SK-N-SH (cell line): ENCODE measurements at regions not wholly inside any gene's neighbourhood (a gene's known extent, or its start where the extent isn't known, plus 50 kb on each side); places are given as distances from the start of the nearest gene placed in this dataset.

Experiments
- CTCF ChIA-PET: fragments of 300-600, 350-600 bp; formaldehyde crosslinking; extraction: SDS; loops from one replicate; lab custom pipeline; 2021; lab: Yijun Ruan, JAX
- POLR2A ChIA-PET: fragments of 350-600 bp; sonication (Branson Sonifier 250); formaldehyde crosslinking; extraction: SDS; loops from one replicate; lab custom pipeline; 2020; ENCODE audit warnings: antibody characterized with exemption, inconsistent platforms; lab: Yijun Ruan, JAX
- DNase-seq: peaks from one replicate; pipeline ENCODE4 v3.0.0; 2012
- H2AFZ ChIP-seq: fragments of 200-600 bp; sonication (generic); 2 replicates; pipeline ENCODE4 v1.8.1; 2016; ENCODE audit warnings: antibody characterized with exemption, mild to moderate bottlenecking, low read depth
- H3F3A ChIP-seq: fragments of 200-600 bp; sonication (generic); replicated peaks from 2 replicates; pipeline ENCODE3; 2016; ENCODE audit warnings: antibody characterized with exemption, mild to moderate bottlenecking; ENCODE audit not compliant: insufficient read depth
- H3K27ac ChIP-seq, 2 experiments: fragments of 200-500 bp in 1 of 2; fragments of 200-600 bp in 1 of 2; sonication (Bioruptor generic) in 1 of 2; sonication (generic), shearing (Covaris generic) in 1 of 2; 2 replicates each; pipeline versions ENCODE4 v1.5.1 to v1.6.1; 2014 to 2016; ENCODE audit warnings: low read depth in 2 of 2, inconsistent platforms in 1 of 2, low read length in 1 of 2, mild to moderate bottlenecking in 1 of 2, mixed read lengths in 1 of 2
- H3K27me3 ChIP-seq: fragments of 200-600 bp; sonication (generic), shearing (Covaris generic); 2 replicates; pipeline ENCODE4 v1.6.1; 2016; ENCODE audit warnings: mixed run types; ENCODE audit not compliant: insufficient read depth
- H3K36me3 ChIP-seq, 2 experiments: fragments of 200-500 bp in 1 of 2; fragments of 200-600 bp in 1 of 2; sonication (Bioruptor generic) in 1 of 2; sonication (generic) in 1 of 2; replicated peaks in 1 of 2; 2 replicates each; pipeline versions ENCODE3 to v1.5.1; 2014 to 2016; ENCODE audit warnings: low read length in 1 of 2, mild to moderate bottlenecking in 1 of 2; ENCODE audit not compliant: insufficient read depth in 2 of 2, control insufficient read depth in 1 of 2
- H3K4me1 ChIP-seq, 2 experiments: fragments of 200-500 bp in 1 of 2; fragments of 200-600 bp in 1 of 2; sonication (Bioruptor generic) in 1 of 2; sonication (generic), shearing (Covaris generic) in 1 of 2; 2 replicates each; pipeline versions ENCODE4 v1.5.1 to v1.6.1; 2014 to 2016; ENCODE audit warnings: low read depth in 1 of 2, low read length in 1 of 2, mixed run types in 1 of 2; ENCODE audit not compliant: insufficient read depth in 2 of 2, control insufficient read depth in 1 of 2
- H3K4me2 ChIP-seq: fragments of 200-600 bp; sonication (generic), shearing (Covaris generic); 2 replicates; pipeline ENCODE4 v1.6.1; 2017; ENCODE audit warnings: mixed run types
- H3K4me3 ChIP-seq, 2 experiments: fragments of 200-500 bp in 1 of 2; fragments of 200-600 bp in 1 of 2; sonication (Bioruptor generic) in 1 of 2; sonication (generic), shearing (Covaris generic) in 1 of 2; 2 replicates each; pipeline versions ENCODE4 v1.5.1 to v1.8.1; 2014 to 2016; ENCODE audit warnings: low read depth in 2 of 2, inconsistent platforms in 1 of 2, low read length in 1 of 2, mild to moderate bottlenecking in 1 of 2, mixed read lengths in 1 of 2, moderate library complexity in 1 of 2
- H3K79me2 ChIP-seq: fragments of 200-600 bp; sonication (generic); 2 replicates; pipeline ENCODE4 v1.8.1; 2017; ENCODE audit warnings: mild to moderate bottlenecking; ENCODE audit not compliant: insufficient read depth
- H3K9ac ChIP-seq: fragments of 200-600 bp; sonication (generic); 2 replicates; pipeline ENCODE4 v1.6.1; 2017; ENCODE audit warnings: mixed run types
- H3K9me2 ChIP-seq: fragments of 200-600 bp; sonication (generic); 2 replicates; pipeline ENCODE4 v1.6.1; 2017; ENCODE audit warnings: mixed run types
- H3K9me3 ChIP-seq: fragments of 200-600 bp; sonication (generic); 2 replicates; pipeline ENCODE4 v1.6.1; 2017; ENCODE audit warnings: mixed run types, mild to moderate bottlenecking, moderate library complexity
- H4K20me1 ChIP-seq: fragments of 200-600 bp; sonication (generic); 2 replicates; pipeline ENCODE4 v1.6.1; 2017; ENCODE audit warnings: mild to moderate bottlenecking, mixed run types; ENCODE audit not compliant: insufficient read depth
- ELF1 ChIP-seq: IDR thresholded peaks from 2 replicates; pipeline ENCODE4 v1.4.0; 2012
- JUND ChIP-seq: IDR thresholded peaks from 2 replicates; pipeline ENCODE4 v1.4.0; 2012
- MAX ChIP-seq: IDR thresholded peaks from 2 replicates; pipeline ENCODE4 v1.4.0; 2012; ENCODE audit warnings: low read depth
- NRF1 ChIP-seq: IDR thresholded peaks from 2 replicates; pipeline ENCODE4 v1.6.1; 2012; ENCODE audit warnings: low read depth, mild to moderate bottlenecking, low read length
- PBX3 ChIP-seq: IDR thresholded peaks from 2 replicates; pipeline ENCODE4; 2012
- RXRA ChIP-seq: IDR thresholded peaks from 2 replicates; pipeline ENCODE4 v1.4.0; 2012; ENCODE audit warnings: low read depth, mild to moderate bottlenecking, borderline replicate concordance
- TAF1 ChIP-seq: IDR thresholded peaks from 2 replicates; pipeline ENCODE4 v1.6.1; 2012; ENCODE audit warnings: low read depth, mild to moderate bottlenecking, low read length, moderate library complexity, borderline replicate concordance
- TCF12 ChIP-seq: IDR thresholded peaks from 2 replicates; pipeline ENCODE4 v1.4.0; 2012
- TEAD4 ChIP-seq: IDR thresholded peaks from 2 replicates; pipeline ENCODE4 v1.4.0; 2012; ENCODE audit warnings: mild to moderate bottlenecking, borderline replicate concordance; ENCODE audit not compliant: insufficient read depth
- USF1 ChIP-seq: IDR thresholded peaks from 2 replicates; pipeline ENCODE4 v1.4.0; 2012; ENCODE audit warnings: low read depth, borderline replicate concordance
- YY1 ChIP-seq: IDR thresholded peaks from 2 replicates; pipeline ENCODE4 v1.4.0; 2012; ENCODE audit warnings: low read depth, mild to moderate bottlenecking
- WGBS: methylation state at CpG from one replicate; pipeline ENCODE4 v1.1.6; 2017; ENCODE audit warnings: low lambda C conversion rate; 5-methylcytosine and 5-hydroxymethylcytosine counted together

- POLR2A ChIA-PET, result no interaction called here
Measured at GRCh38 chr7:116317907-116318306, 107.6 kb downstream of the TES start.

GRCh38 chr7:116322541-116322940 is 112.2 kb downstream of the TES start:
- Histone ChIP-seq H4K20me1 (no peaks in the 10 kb centered on the region), H3K27me3 (no peaks in the 10 kb centered on the region), H2AFZ (peak overlapping the region; percentile 0; the same call in 1 of the 2 replicates), H3K4me2 (no peak overlapping the region), H3F3A (peaks cover 30% of the 10 kb centered on the region), H3K9ac (no peak overlapping the region), H3K79me2 (no peaks in the 10 kb centered on the region), H3K36me3 (no peaks in the 10 kb centered on the region), H3K4me1 (peaks cover 0 to 13% of the 10 kb centered on the region in 2 experiments; a peak in 2 of 4 replicates), H3K9me2 (no peaks in the 10 kb centered on the region), H3K9me3 (peaks cover 5% of the 10 kb centered on the region; the same call in 1 of the 2 replicates), H3K27ac (no peak overlapping the region), H3K4me3 (no peak overlapping the region)
- POLR2A ChIA-PET, result no interaction called here
- TF ChIP-seq TEAD4 (no peak), MAX (no peak), USF1 (no peak), YY1 (peak; percentile 25; the same call in 1 of the 2 replicates)
- DNase-seq, result no peak
- WGBS, result 67% methylated on average over 2 of the region's 2 CpGs
- CTCF ChIA-PET, result no interaction called here

More at GRCh38 chr7:116317907-116318306, 107.6 kb downstream of the TES start:
- Histone ChIP-seq H3F3A (peaks cover 45% of the 10 kb centered on the region), H3K79me2 (no peaks in the 10 kb centered on the region), H3K9me3 (peaks cover 5% of the 10 kb centered on the region; the same call in 1 of the 2 replicates), H2AFZ (no peak overlapping the region), H3K4me2 (peak overlapping the region; percentile 35), H3K4me1 (peaks cover 0 to 26% of the 10 kb centered on the region in 2 experiments; a peak in 3 of 4 replicates), H4K20me1 (no peaks in the 10 kb centered on the region), H3K9me2 (no peaks in the 10 kb centered on the region), H3K4me3 (no peak overlapping the region), H3K36me3 (no peaks in the 10 kb centered on the region), H3K27me3 (no peaks in the 10 kb centered on the region), H3K27ac (peak overlapping the region; percentile 92 to 93; a peak in 3 of 4 replicates), H3K9ac (no peak overlapping the region; the same call in 1 of the 2 replicates)
- DNase-seq, result no peak
- TF ChIP-seq ELF1, result no peak
- TF ChIP-seq TAF1, result no peak
- TF ChIP-seq PBX3, result peak; percentile 42; the same call in 1 of the 2 replicates
- 0 out of 2 replicates have a peak, but pooled peaks have one; percentile 41 for TF ChIP-seq RXRA
- TF ChIP-seq JUND, result peak; percentile 12; the same call in 1 of the 2 replicates
- no peak for TF ChIP-seq NRF1
- TF ChIP-seq TCF12, result 0 out of 2 replicates have a peak, but pooled peaks have one; percentile 30
- 35% methylated on average over 4 of the region's 4 CpGs for WGBS
- CTCF ChIA-PET, result interaction anchor here (1.5 kb wide), 1 partner anchor 179 kb away, joined by 3 read pairs; no protein-coding TSS in a partner anchor
